GM23248 (cell line): ENCODE measurements at regions not wholly inside any gene's neighbourhood (a gene's known extent, or its start where the extent isn't known, plus 50 kb on each side); places are given as distances from the start of the nearest gene placed in this dataset.

Source experiments
- EZH2 ChIP-seq: fragments of 200-600 bp; sonication (generic); IDR thresholded peaks from 2 replicates; pipeline ENCODE4 v1.6.1; 2018; ENCODE audit warnings: antibody characterized with exemption, mild to moderate bottlenecking; ENCODE audit not compliant: insufficient read depth, poor library complexity, severe bottlenecking
- EZH2phosphoT487 ChIP-seq: fragments of 200-600 bp; sonication (generic); IDR thresholded peaks from 2 replicates; pipeline ENCODE4 v1.6.1; 2018; ENCODE audit warnings: antibody characterized with exemption, moderate library complexity, mild to moderate bottlenecking, low read depth; ENCODE audit not compliant: insufficient read depth

DNA sequence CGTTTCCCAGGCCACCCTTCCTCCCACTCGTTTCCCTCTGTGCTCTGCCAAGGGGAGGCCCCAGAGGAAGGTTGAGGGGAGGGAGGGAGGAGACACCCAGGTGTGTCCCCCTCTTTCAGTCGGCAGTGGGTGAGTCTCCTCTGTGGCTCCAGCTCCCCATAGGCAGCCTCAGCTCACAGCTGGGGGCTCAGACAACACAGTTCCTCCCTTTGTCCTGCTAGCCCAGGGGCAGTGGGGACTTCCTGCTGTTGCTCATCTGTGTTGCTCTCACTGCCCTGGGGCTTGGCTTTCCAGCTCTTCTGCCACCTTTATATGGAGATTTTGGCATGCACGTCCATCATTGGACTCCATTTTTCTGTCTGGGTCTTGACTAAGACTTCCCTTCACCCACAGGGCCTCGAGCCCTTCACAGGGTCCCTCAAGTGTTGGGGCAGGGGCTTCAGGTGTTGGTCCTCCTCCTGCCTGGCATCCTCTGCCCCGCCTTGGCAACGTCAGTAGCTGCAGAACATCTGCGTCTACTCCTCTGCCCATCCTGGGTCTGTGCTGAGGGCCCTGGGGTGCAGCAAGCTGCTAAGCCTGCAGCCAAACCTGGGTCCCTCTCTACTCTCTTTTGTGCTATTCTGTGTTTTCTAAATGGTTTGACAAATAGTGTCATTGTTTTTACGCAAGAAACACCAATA is 190.6 kb upstream of the PMEPA1 start:
- TF ChIP-seq EZH2 (no peak), EZH2phosphoT487 (no peak)
